Activated CD4-positive, alpha-beta T cell treated with anti-CD3 and anti-CD28 coated beads, Interleukin-2, amount 10 ng/mL, durations not matched to agents 7 days and 5 days (primary cell): ENCODE measurements at regions not wholly inside any gene's neighbourhood (a gene's known extent, or its start where the extent isn't known, plus 50 kb on each side); places are given as distances from the start of the nearest gene placed in this dataset.
"Not testable (repeated sequence)": the region's sequence is repeated elsewhere in the genome, so short reads cannot be mapped to it uniquely, and the experiment has no call there.

Experiments
- CTCF ChIA-PET: fragments of 350-600 bp; sonication (Branson Sonifier 250); formaldehyde crosslinking; loops from one replicate; lab custom pipeline; 2021; ENCODE audit warnings: antibody characterized with exemption; lab: Charles Lee
- POLR2A ChIA-PET: fragments of 350-600 bp; sonication (Branson Sonifier 250); formaldehyde crosslinking; loops from one replicate; lab custom pipeline; 2021; ENCODE audit warnings: antibody characterized with exemption; lab: Charles Lee
- DNase-seq: peaks from one replicate; pipeline ENCODE4 v3.0.0-alpha.2; 2020
- H3K27ac Mint-ChIP-seq: one replicate; pipeline ENCODE4 v1.8.0; 2021; ENCODE audit warnings: mild to moderate bottlenecking, moderate library complexity, mixed read lengths
- H3K27me3 Mint-ChIP-seq: one replicate; pipeline ENCODE4 v1.8.0; 2021; ENCODE audit warnings: mixed read lengths
- H3K36me3 Mint-ChIP-seq: one replicate; pipeline ENCODE4 v1.8.0; 2021; ENCODE audit warnings: low read depth, mixed read lengths
- H3K4me1 Mint-ChIP-seq: one replicate; pipeline ENCODE4 v1.8.0; 2021; ENCODE audit warnings: mixed read lengths
- H3K4me3 Mint-ChIP-seq: one replicate; pipeline ENCODE4 v1.8.0; 2021; ENCODE audit warnings: mild to moderate bottlenecking, moderate library complexity, mixed read lengths
- H3K9me3 Mint-ChIP-seq: one replicate; pipeline ENCODE4 v1.8.0; 2021; ENCODE audit warnings: mixed read lengths

DNA sequence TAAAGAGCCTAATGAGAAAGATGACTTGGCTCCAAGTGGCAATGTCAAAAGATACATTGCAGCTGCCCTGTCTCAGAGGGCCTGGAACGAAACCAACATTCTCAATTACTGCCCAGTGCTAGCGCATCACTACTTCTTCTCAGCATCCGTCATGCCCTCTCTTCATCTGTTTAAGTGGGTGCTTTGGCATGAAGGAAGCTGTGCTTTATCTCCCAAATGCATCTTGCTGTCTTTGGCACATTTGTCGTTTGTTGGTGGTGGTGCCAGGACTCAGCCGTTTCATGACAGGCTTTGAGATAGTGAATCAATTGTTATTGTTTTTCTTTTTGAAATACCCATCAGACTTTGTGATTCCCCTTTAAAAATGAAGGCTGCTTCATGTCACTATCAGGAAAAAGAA is 710.8 kb downstream of the PRIM2 start:
- H3K9me3 Mint-ChIP-seq, DNase-seq, CTCF ChIA-PET, H3K27ac Mint-ChIP-seq, POLR2A ChIA-PET, H3K4me3 Mint-ChIP-seq, H3K36me3 Mint-ChIP-seq, H3K4me1 Mint-ChIP-seq, H3K27me3 Mint-ChIP-seq: not testable (repeated sequence)

DNA sequence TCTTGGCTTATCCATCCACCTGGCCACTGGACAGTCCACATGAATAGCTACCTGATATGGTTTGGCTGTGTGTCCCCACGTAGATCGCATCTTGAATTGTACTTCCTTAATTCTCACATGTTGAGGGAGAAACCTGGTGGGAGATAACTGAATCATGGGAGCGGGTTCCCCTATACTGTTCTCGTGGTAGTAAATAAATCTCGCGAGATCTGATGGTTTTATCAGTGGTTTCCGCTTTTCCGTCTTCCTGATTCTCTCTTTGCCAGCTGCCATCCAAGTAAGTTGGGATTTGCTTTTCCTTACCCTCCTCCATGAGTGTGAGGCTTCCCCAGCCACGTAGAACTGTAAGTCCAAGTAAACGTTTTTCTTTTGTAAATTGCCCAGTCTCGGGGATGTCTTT is 720.8 kb downstream of the PRIM2 start:
- DNase-seq, H3K9me3 Mint-ChIP-seq, H3K4me3 Mint-ChIP-seq, POLR2A ChIA-PET, H3K27me3 Mint-ChIP-seq, H3K36me3 Mint-ChIP-seq, CTCF ChIA-PET, H3K27ac Mint-ChIP-seq, H3K4me1 Mint-ChIP-seq: not testable (repeated sequence)

DNA sequence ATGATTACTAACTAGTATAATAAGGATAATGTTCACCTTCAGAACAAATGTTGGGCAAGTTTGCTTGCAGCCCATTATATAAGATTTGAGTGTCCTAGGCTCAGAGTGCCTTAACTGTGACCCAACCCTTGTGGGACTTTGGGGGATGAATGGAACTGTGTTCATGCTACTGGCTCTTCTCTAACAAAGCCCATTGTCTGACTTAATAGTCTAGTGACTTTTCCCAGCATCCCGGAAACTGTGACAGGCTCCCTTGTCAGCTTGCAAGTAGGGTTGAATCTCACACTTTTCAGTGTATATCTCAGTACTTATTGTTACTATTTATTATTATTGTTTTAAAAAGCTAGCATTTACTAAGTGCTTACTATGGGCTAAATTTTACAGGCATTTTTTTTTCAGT is 729.2 kb downstream of the PRIM2 start:
- CTCF ChIA-PET, H3K36me3 Mint-ChIP-seq, H3K9me3 Mint-ChIP-seq, DNase-seq, POLR2A ChIA-PET, H3K27me3 Mint-ChIP-seq, H3K4me1 Mint-ChIP-seq, H3K4me3 Mint-ChIP-seq, H3K27ac Mint-ChIP-seq: not testable (repeated sequence)

DNA sequence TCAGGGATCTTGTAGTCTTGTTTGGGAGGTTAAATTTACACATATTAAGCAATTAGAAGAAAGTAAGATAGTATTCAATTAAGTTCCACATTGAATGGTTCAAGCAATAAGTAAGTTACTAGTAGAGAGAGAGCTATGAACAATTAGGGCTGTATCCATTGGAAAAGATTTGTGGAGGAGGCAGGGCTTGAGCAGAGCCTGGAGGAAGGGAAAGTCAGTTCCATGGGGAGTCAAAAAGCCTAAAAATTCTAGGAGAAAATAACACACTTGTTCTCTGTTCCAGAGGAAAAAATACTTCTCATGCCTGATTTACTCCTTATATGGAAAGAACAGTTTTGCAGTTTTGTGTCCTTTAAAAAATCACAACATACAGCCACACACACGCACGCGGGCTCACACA is 730.0 kb downstream of the PRIM2 start:
- CTCF ChIA-PET, H3K27ac Mint-ChIP-seq, H3K4me1 Mint-ChIP-seq, DNase-seq, H3K27me3 Mint-ChIP-seq, POLR2A ChIA-PET, H3K9me3 Mint-ChIP-seq, H3K36me3 Mint-ChIP-seq, H3K4me3 Mint-ChIP-seq: not testable (repeated sequence)

DNA sequence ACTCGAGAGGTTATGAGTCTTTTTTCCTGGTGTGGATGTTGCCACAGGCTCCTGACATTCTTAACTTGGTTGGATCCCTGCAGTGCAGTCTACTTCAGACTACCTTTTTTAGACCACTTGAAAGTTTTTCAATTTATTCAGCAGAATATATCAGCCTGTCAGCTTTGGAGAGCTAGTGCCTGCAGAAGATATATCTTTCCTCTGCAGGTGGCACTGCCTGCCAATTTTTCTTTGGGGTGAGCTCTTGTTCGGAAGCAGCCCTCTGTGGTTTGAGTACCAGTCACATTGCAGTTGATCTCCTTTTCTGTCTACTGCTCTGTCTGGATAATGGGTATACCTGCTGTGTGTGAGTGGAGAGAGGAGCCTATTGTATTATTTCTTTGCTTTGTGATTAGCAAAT is 730.4 kb downstream of the PRIM2 start:
- POLR2A ChIA-PET, H3K4me1 Mint-ChIP-seq, DNase-seq, H3K27ac Mint-ChIP-seq, H3K4me3 Mint-ChIP-seq, H3K36me3 Mint-ChIP-seq, H3K9me3 Mint-ChIP-seq, CTCF ChIA-PET, H3K27me3 Mint-ChIP-seq: not testable (repeated sequence)

DNA sequence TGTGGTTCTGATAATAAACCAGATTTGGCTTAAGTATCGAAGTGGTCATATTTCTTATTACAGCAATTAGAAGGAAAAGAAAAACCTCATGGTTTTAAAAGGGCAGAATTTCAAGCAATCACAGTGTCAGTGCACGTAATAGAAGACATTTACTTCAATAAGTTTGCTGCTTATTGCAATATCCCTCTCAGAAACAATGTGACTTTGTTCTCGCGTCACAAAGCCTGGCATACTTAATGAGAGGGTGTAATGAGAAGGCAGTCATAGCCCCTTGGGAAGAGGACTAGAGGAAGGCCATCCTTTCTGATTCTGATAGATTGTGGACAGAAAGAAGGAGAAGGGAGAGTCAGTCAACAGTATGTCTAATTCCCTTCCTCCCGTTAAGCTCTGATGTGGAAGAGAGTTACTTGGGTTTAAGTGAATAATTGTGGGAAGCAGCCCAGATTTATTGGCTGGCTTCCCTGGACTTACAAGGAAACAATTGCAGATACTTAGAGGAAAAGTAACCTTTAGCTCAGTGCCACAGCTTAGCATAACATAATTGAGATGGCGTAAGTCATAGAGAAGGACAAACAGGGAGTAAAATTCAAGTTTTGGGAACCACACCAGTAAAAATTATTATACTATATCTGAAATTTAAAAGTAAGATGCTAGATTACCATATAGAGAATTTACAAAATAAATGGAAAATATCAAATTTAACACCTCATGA is 738.2 kb downstream of the PRIM2 start:
- H3K27me3 Mint-ChIP-seq, H3K4me1 Mint-ChIP-seq, CTCF ChIA-PET, H3K9me3 Mint-ChIP-seq, POLR2A ChIA-PET, H3K36me3 Mint-ChIP-seq, H3K4me3 Mint-ChIP-seq, H3K27ac Mint-ChIP-seq, DNase-seq: not testable (repeated sequence)

DNA sequence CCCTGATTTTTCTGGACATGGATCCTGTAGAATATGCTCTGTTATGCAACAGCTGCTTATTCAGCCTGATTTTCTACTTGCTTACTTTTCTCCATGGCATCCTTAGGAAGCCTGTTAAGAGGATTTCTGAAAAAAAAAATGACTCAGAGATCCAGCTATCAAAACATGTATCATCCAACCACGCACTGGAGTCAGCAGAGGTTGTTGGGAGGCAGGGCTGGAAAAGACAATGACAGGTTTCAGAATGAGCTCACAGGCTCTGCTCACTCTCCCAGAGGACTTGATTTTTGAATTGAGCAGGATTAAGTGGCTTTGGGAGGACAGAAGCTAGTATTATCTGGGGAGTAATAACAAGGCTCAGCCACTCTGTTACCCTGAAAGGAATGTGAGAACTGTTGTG is 742.3 kb downstream of the PRIM2 start:
- POLR2A ChIA-PET, H3K27ac Mint-ChIP-seq, H3K36me3 Mint-ChIP-seq, H3K27me3 Mint-ChIP-seq, H3K4me1 Mint-ChIP-seq, H3K9me3 Mint-ChIP-seq, H3K4me3 Mint-ChIP-seq, CTCF ChIA-PET, DNase-seq: not testable (repeated sequence)

DNA sequence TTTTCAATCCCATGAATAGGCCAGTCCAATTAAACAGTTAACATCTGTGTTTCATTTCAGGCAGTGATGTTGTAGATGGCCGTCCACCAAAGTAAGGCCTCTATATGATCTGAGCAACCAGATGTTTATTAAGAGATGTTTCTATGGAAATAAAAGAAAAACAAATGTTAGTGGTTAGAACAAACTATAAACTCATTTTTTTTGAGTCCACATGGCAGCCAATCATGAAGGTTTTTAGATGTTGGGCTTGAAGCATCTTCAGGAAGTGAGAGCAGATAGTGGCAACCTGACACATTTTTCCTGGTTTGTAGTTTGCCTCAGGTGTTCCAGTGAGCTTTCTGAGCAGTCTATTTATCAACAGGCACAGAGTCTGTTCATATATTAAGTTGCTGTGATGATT is 746.1 kb downstream of the PRIM2 start:
- H3K27ac Mint-ChIP-seq, POLR2A ChIA-PET, H3K4me1 Mint-ChIP-seq, H3K9me3 Mint-ChIP-seq, DNase-seq, H3K4me3 Mint-ChIP-seq, CTCF ChIA-PET, H3K27me3 Mint-ChIP-seq, H3K36me3 Mint-ChIP-seq: not testable (repeated sequence)

DNA sequence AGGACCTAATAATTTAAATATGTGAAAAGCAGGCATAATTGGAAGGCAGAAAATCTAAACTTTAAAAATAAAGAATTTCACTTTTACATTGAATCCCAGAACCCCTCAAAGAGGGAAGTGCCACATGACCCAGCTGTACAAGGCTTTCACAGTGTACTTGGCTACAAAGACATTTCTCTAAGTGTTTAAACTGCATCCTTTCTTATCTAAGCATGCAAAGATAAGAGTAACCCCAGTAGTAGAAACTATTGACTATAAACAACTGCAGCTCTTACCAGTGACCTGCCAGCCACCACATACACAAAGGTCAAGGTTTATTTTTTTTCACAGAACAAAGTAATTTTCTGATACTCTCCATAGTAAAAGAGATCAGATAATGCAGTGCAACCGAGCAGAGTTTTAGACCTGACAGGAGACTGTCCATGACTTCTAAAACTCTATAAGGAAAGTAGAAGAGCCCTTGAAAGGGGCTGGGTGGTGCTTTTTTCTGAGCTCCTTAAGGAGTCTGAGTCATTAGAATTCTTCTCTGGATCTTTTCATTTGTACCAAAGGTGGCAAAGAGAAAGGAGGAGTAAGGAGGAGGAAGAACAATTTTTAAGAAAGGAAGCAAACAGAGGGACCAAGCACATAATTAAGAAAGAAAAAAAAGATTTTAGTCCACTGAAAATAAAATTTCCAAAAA is 750.6 kb downstream of the PRIM2 start:
- POLR2A ChIA-PET, DNase-seq, H3K36me3 Mint-ChIP-seq, CTCF ChIA-PET, H3K27ac Mint-ChIP-seq, H3K9me3 Mint-ChIP-seq, H3K4me1 Mint-ChIP-seq, H3K27me3 Mint-ChIP-seq, H3K4me3 Mint-ChIP-seq: not testable (repeated sequence)

DNA sequence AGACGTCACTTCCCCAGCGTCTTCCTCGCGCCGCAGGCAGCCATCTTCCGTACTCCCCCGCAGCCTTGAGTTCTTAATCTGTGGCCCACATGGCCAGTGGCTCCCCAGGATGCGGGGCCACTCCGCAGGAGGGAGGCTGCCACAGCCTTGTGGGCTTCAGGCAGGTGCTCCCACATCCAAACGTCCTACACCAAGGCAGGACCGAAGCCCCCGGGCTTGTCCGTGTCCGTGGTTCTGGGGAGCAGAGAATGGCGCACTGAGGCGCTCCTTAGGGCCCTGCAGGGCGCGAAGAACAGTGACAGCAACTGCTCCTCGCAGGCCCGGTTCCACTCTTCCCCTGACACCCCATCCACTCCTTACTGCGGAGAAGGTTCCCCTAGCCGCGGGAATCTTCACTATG is 755.8 kb downstream of the PRIM2 start:
- H3K4me1 Mint-ChIP-seq, result no peaks in the 10 kb centered on the region
- CTCF ChIA-PET, result no interaction called here
- no peak overlapping the region for H3K27ac Mint-ChIP-seq
- H3K27me3 Mint-ChIP-seq, result no peaks in the 10 kb centered on the region
- H3K9me3 Mint-ChIP-seq, result peaks cover 5% of the 10 kb centered on the region
- no peak for DNase-seq
- H3K36me3 Mint-ChIP-seq, result no peaks in the 10 kb centered on the region
- H3K4me3 Mint-ChIP-seq, result no peak overlapping the region
- POLR2A ChIA-PET, result no interaction called here

DNA sequence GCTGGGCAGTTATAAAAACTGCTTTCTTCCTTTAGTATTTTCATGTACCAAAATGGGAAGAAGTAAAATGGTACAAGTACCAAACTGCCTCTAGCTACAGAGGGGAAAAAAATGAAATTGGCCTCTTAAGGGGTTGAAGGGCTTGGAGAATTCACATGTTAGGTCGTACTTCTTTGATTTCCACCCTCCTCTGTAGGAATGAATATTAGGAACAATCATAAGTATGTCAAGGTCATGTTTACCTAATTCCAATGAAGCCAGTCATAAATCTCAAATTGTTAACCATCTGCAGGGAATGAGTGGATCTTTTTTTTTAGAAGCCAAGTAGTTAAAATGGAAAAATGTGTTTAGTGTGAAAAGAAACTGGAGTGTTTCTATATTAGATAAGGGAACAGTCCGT is 772.6 kb downstream of the PRIM2 start:
- H3K9me3 Mint-ChIP-seq, H3K27ac Mint-ChIP-seq, POLR2A ChIA-PET, H3K4me1 Mint-ChIP-seq, H3K4me3 Mint-ChIP-seq, H3K27me3 Mint-ChIP-seq, H3K36me3 Mint-ChIP-seq, DNase-seq, CTCF ChIA-PET: not testable (repeated sequence)

DNA sequence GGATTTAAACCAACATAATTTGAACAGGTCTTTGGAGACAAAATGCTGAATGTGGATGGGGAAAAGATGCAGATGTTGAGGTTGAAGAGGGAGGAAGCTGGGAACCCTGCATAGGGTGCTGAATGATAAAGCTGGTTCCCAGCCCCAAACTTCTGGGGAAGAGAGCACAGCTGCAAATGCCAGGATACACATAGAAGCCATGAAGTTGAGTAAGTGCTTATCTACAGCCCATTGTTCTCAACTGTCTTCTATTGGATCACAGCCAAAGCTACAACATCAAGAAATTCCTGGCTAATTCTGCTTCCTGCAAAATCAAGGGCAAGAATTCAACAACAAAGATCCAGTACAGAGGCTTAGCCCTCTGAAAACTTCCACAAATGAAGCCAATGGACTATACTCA is 779.8 kb downstream of the PRIM2 start:
- DNase-seq, POLR2A ChIA-PET, H3K27ac Mint-ChIP-seq, H3K9me3 Mint-ChIP-seq, CTCF ChIA-PET, H3K36me3 Mint-ChIP-seq, H3K27me3 Mint-ChIP-seq, H3K4me1 Mint-ChIP-seq, H3K4me3 Mint-ChIP-seq: not testable (repeated sequence)

DNA sequence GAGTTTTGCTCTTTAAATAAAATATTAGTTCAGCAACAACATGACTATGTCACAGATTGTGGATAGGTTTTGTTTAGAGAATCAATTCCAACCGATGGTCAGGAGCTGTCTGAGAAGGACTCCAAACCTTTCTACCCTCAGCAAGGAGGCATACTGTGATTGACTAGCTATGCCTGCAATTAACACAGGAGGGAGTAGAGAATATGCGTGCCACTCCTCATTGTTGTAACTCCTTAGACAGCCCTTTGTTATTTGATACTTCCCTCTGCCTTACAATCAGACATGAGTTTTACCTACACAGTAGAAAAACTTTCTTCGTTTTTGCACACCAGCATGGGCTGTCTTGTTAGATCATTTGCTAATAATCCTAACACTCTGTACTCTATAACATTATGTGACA is 796.5 kb downstream of the PRIM2 start:
- POLR2A ChIA-PET, result no interaction called here
- no peaks in the 10 kb centered on the region for H3K27me3 Mint-ChIP-seq

DNA sequence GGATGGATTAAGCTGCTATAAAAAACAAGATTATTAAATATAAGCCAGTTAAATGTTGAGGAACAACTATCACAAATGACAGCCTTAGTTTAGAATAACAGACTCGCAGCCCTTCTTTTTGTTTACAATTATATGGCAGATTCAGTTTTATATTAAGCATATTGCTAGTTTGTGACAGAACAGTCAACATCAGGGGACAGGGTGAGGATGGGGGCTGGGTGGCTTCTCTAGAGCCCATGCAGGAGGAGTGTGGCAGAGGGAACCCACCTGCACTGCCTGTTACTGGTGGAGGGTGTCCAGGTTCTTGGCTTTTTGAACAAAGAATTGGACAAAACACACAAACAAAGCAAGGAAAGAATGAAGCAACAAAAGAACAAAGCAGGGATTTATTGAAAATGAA is 799.7 kb downstream of the PRIM2 start:
- H3K4me3 Mint-ChIP-seq, H3K4me1 Mint-ChIP-seq, POLR2A ChIA-PET, DNase-seq, H3K27me3 Mint-ChIP-seq, H3K9me3 Mint-ChIP-seq, H3K36me3 Mint-ChIP-seq, CTCF ChIA-PET, H3K27ac Mint-ChIP-seq: not testable (repeated sequence)

More for the DNA sequence above, 796.5 kb downstream of the PRIM2 start:
- CTCF ChIA-PET, result no interaction called here
- no peak overlapping the region for H3K27ac Mint-ChIP-seq
- H3K4me3 Mint-ChIP-seq, result no peak overlapping the region
- H3K4me1 Mint-ChIP-seq, result no peaks in the 10 kb centered on the region
- H3K36me3 Mint-ChIP-seq, result no peaks in the 10 kb centered on the region
- no peak for DNase-seq
- H3K9me3 Mint-ChIP-seq, result no peaks in the 10 kb centered on the region
